IMR-90 (cell line): ENCODE measurements at regions not wholly inside any gene's neighbourhood (a gene's known extent, or its start where the extent isn't known, plus 50 kb on each side); places are given as distances from the start of the nearest gene placed in this dataset.

Experiments
- ATAC-seq: fragments of 200-7000 bp; cut with Tn5 transposase; 2 replicates; pipeline ENCODE4 v1.9.1; 2020; ENCODE audit warnings: low read depth, mild to moderate bottlenecking, moderate library complexity
- BruUV-seq: library from RNA; stranded (reverse); fragments of 400-500 nt; replicated peaks from 2 replicates; lab custom pipeline; 2021; lab: Mats Ljungman, UMichigan
- CTCF ChIA-PET: fragments of 300-600 bp; formaldehyde crosslinking; extraction: SDS; loops from one replicate; lab custom pipeline; 2021; ENCODE audit warnings: antibody characterized with exemption; lab: Yijun Ruan, JAX
- POLR2A ChIA-PET: fragments of 300-600 bp; sonication (Branson Sonifier 250); formaldehyde crosslinking; loops from one replicate; lab custom pipeline; 2022; ENCODE audit warnings: antibody characterized with exemption; ENCODE audit not compliant: unreplicated experiment; lab: Charles Lee
- DNase-seq: peaks from one replicate; pipeline ENCODE4 v3.0.0; 2013
- H2AFZ ChIP-seq: replicated peaks from 2 replicates; pipeline ENCODE3; 2013; ENCODE audit warnings: low read length, mild to moderate bottlenecking; ENCODE audit not compliant: poor library complexity
- H2AK5ac ChIP-seq: 2 replicates; pipeline ENCODE4 v1.6.1; 2013; ENCODE audit warnings: low read depth, low read length, inconsistent platforms
- H2AK9ac ChIP-seq: replicated peaks from 2 replicates; pipeline ENCODE3; 2013; ENCODE audit warnings: mild to moderate bottlenecking, low read depth, low read length, moderate library complexity; ENCODE audit not compliant: poor library complexity
- H2BK120ac ChIP-seq: 2 replicates; pipeline ENCODE4 v1.6.1; 2013; ENCODE audit warnings: low read depth, low read length, inconsistent platforms
- H2BK15ac ChIP-seq: 3 replicates; pipeline ENCODE4 v1.6.1; 2013; ENCODE audit warnings: low read depth, low read length, inconsistent platforms
- H2BK20ac ChIP-seq: 2 replicates; pipeline ENCODE4 v1.6.1; 2013; ENCODE audit warnings: low read depth, mild to moderate bottlenecking, inconsistent platforms, low read length, moderate library complexity
- H2BK5ac ChIP-seq: 2 replicates; pipeline ENCODE4 v1.6.1; 2013; ENCODE audit warnings: mild to moderate bottlenecking, low read depth, low read length, inconsistent platforms; ENCODE audit not compliant: poor library complexity, severe bottlenecking
- H3K14ac ChIP-seq: replicated peaks from 2 replicates; pipeline ENCODE4 v1.6.1; 2013; ENCODE audit warnings: low read depth, low read length, inconsistent platforms
- H3K18ac ChIP-seq: 2 replicates; pipeline ENCODE4 v1.6.1; 2013; ENCODE audit warnings: low read depth, low read length, control low read depth
- H3K23ac ChIP-seq: 2 replicates; pipeline ENCODE4 v1.6.1; 2013; ENCODE audit warnings: low read depth, low read length, inconsistent platforms
- H3K27ac ChIP-seq: 2 replicates; pipeline ENCODE4 v1.5.1; 2013; ENCODE audit warnings: mild to moderate bottlenecking, control low read depth, low read length; ENCODE audit not compliant: insufficient read depth
- H3K27me3 ChIP-seq: 2 replicates; pipeline ENCODE4 v1.6.1; 2013; ENCODE audit warnings: low read length; ENCODE audit not compliant: control insufficient read depth, insufficient read depth
- H3K36me3 ChIP-seq: 2 replicates; pipeline ENCODE4 v1.6.1; 2013; ENCODE audit warnings: low read length, mixed read lengths; ENCODE audit not compliant: control insufficient read depth, insufficient read depth
- H3K4ac ChIP-seq: 2 replicates; pipeline ENCODE4 v1.6.1; 2013; ENCODE audit warnings: low read depth, low read length, inconsistent platforms
- H3K4me1 ChIP-seq: 2 replicates; pipeline ENCODE4 v1.6.1; 2013; ENCODE audit warnings: low read length, mixed read lengths; ENCODE audit not compliant: control insufficient read depth, insufficient read depth
- H3K4me2 ChIP-seq: 2 replicates; pipeline ENCODE4 v1.6.1; 2013; ENCODE audit warnings: low read depth, mild to moderate bottlenecking, control low read depth, low read length, moderate library complexity
- H3K4me3 ChIP-seq: 2 replicates; pipeline ENCODE4 v1.5.1; 2013; ENCODE audit warnings: low read depth, mild to moderate bottlenecking, control low read depth, low read length, moderate library complexity; ENCODE audit not compliant: insufficient read depth
- H3K56ac ChIP-seq: 2 replicates; pipeline ENCODE4 v1.6.1; 2013; ENCODE audit warnings: low read length, inconsistent platforms; ENCODE audit not compliant: insufficient read depth; ENCODE audit errors: extremely low read depth
- H3K79me1 ChIP-seq, 2 experiments: 2 replicates each; pipeline ENCODE4 v1.6.1; 2013; ENCODE audit warnings: low read length in 2 of 2, inconsistent platforms in 1 of 2, low read depth in 1 of 2
- H3K9ac ChIP-seq: 2 replicates; pipeline ENCODE4 v1.6.1; 2013; ENCODE audit warnings: low read depth, low read length, control low read depth
- H3K9me1 ChIP-seq: 2 replicates; pipeline ENCODE4 v1.6.1; 2013; ENCODE audit warnings: low read length, inconsistent platforms; ENCODE audit not compliant: insufficient read depth
- H3K9me3 ChIP-seq: 2 replicates; pipeline ENCODE4 v1.6.1; 2013; ENCODE audit warnings: low read length; ENCODE audit not compliant: control insufficient read depth, insufficient read depth
- H4K20me1 ChIP-seq: 2 replicates; pipeline ENCODE4 v1.6.1; 2013; ENCODE audit warnings: low read length, inconsistent platforms; ENCODE audit not compliant: insufficient read depth
- H4K5ac ChIP-seq: 2 replicates; pipeline ENCODE4 v1.6.1; 2013; ENCODE audit warnings: mild to moderate bottlenecking, low read depth, low read length, control low read depth
- H4K8ac ChIP-seq, 2 experiments: 2 replicates each; pipeline ENCODE4 v1.6.1; 2013; ENCODE audit warnings: low read depth in 2 of 2, low read length in 2 of 2, control low read depth in 1 of 2, inconsistent platforms in 1 of 2
- H4K91ac ChIP-seq: 2 replicates; pipeline ENCODE4 v1.6.1; 2013; ENCODE audit warnings: low read depth, low read length, inconsistent platforms; ENCODE audit not compliant: insufficient read depth
- CEBPB ChIP-seq: IDR thresholded peaks from 2 replicates; pipeline ENCODE4 v1.6.1; 2012; ENCODE audit warnings: low read depth, low read length, improper control_type of control experiment
- CHD1 ChIP-seq: IDR thresholded peaks from 2 replicates; pipeline ENCODE4 v1.6.1; 2012; ENCODE audit warnings: low read depth, low read length, improper control_type of control experiment
- CTCF ChIP-seq: conservative IDR thresholded peaks from 2 replicates; pipeline ENCODE4 v1.5.1; 2012; ENCODE audit warnings: mild to moderate bottlenecking, low read depth, low read length, improper control_type of control experiment
- FOS ChIP-seq: fragments of 150-350 bp; IDR thresholded peaks from 2 replicates; pipeline ENCODE4 v1.6.1; 2016; ENCODE audit warnings: low read depth, low read length
- MAFK ChIP-seq: IDR thresholded peaks from 2 replicates; pipeline ENCODE4 v1.6.1; 2012; ENCODE audit warnings: low read depth, low read length, improper control_type of control experiment
- MXI1 ChIP-seq: IDR thresholded peaks from 2 replicates; pipeline ENCODE4 v1.6.1; 2012; ENCODE audit warnings: low read depth, mild to moderate bottlenecking, low read length, moderate library complexity, borderline replicate concordance
- NFE2L2 ChIP-seq: fragments of 150-350 bp; IDR thresholded peaks from 2 replicates; pipeline ENCODE4 v1.6.1; 2016; ENCODE audit warnings: low read depth, mild to moderate bottlenecking, low read length
- POLR2A ChIP-seq: IDR thresholded peaks from 2 replicates; pipeline ENCODE4 v1.6.1; 2012; ENCODE audit warnings: mild to moderate bottlenecking, low read depth, low read length
- RAD21 ChIP-seq: IDR thresholded peaks from 2 replicates; pipeline ENCODE4 v1.6.1; 2012; ENCODE audit warnings: low read length, improper control_type of control experiment
- RCOR1 ChIP-seq: IDR thresholded peaks from 2 replicates; pipeline ENCODE4 v1.6.1; 2012; ENCODE audit warnings: mild to moderate bottlenecking, low read length, improper control_type of control experiment; ENCODE audit not compliant: insufficient replicate concordance
- RFX5 ChIP-seq: IDR thresholded peaks from 2 replicates; pipeline ENCODE4 v1.8.0; 2012; ENCODE audit warnings: low read depth, mild to moderate bottlenecking, low read length, moderate library complexity
- WGBS, 2 experiments: methylation state at CpG; one replicate each; pipeline versions ENCODE4 v1.1.5 to v1.1.7; 2013; ENCODE audit warnings: missing lambda C conversion rate in 2 of 2; ENCODE audit not compliant: insufficient read length in 1 of 2; ENCODE audit errors: extremely low coverage in 2 of 2; 5-methylcytosine and 5-hydroxymethylcytosine counted together
- dilution Hi-C: fragments of 300-500 bp; cut with HindIII; formaldehyde crosslinking; loops from one replicate; pipeline ENCODE4 v1.14.3; 2018; ENCODE audit warnings: low sequenced_read_pairs; ENCODE audit not compliant: unreplicated experiment
- in situ Hi-C: fragments of 300-500 bp; cut with MboI; formaldehyde crosslinking; loops from 3 replicates; pipeline ENCODE4 v1.14.3; 2019; ENCODE audit warnings: low sequenced_read_pairs, inconsistent platforms, mixed read lengths
- intact Hi-C: fragments of 100-400 bp; cut with micrococcal nuclease; formaldehyde crosslinking; loops from 2 replicates; pipeline ENCODE4 v1.10.0; 2022
- TF ChIP-seq, protein P1 (sequence below): fragments of 150-350 bp; IDR thresholded peaks from 2 replicates; pipeline ENCODE4 v1.6.1; 2016; ENCODE audit warnings: low read depth, mild to moderate bottlenecking, low read length, moderate library complexity, borderline replicate concordance
- TF ChIP-seq, protein P2 (sequence below): fragments of 150-350 bp; IDR thresholded peaks from 2 replicates; pipeline ENCODE4 v1.6.1; 2017; ENCODE audit warnings: mild to moderate bottlenecking, antibody characterized with exemption, low read length, low read depth

DNA sequence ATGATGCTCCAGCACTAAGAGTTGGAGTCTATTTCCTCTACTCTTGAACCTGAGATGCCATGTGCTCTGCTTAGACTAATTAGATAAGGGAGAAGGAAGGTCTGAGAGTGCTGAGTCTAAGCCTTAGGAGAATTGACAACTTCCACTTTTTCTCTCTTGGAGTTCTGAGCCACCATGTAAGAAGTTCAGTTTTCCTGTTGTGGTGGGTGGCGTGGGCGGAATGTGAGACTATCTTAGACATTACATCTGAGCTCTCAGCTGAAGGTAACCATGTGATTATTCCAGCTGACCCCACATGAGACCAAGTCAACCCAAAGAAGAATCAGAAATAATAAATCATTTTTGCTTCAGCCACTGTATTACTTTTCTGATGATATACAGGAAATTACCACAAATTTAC, 404.5 kb upstream of the LRRC7 start:
- Histone ChIP-seq H3K4me1 (no peaks in the 10 kb centered on the region), H3K27ac (no peak overlapping the region), H3K4ac (no peak overlapping the region), H3K56ac (no peak overlapping the region), H3K36me3 (no peaks in the 10 kb centered on the region), H2AK9ac (no peak overlapping the region), H4K91ac (no peak overlapping the region), H4K8ac (no peak overlapping the region), H2AK5ac (no peak overlapping the region), H3K9me1 (no peaks in the 10 kb centered on the region), H2AFZ (no peak overlapping the region), H3K27me3 (no peaks in the 10 kb centered on the region), H2BK5ac (no peak overlapping the region), H3K9me3 (peaks cover 2% of the 10 kb centered on the region; the same call in 1 of the 2 replicates), H3K18ac (no peak overlapping the region), H3K4me2 (no peak overlapping the region), H3K23ac (no peak overlapping the region), H4K5ac (no peak overlapping the region), H3K9ac (no peak overlapping the region), H3K4me3 (no peak overlapping the region), H4K20me1 (no peaks in the 10 kb centered on the region), H3K14ac (no peak overlapping the region), H2BK120ac (no peak overlapping the region), H2BK20ac (no peak overlapping the region), H3K79me1 (no peaks in the 10 kb centered on the region), H2BK15ac (no peak overlapping the region)
- dilution Hi-C loops = no loop called here
- TF ChIP-seq POLR2A = no peak
- no peak for TF ChIP-seq CHD1
- TF ChIP-seq MXI1 = no peak
- no peak for TF ChIP-seq RFX5
- TF ChIP-seq RCOR1 = no peak
- no peak for TF ChIP-seq CTCF
- TF ChIP-seq CEBPB = no peak
- TF ChIP-seq FOS = no peak
- no peak for TF ChIP-seq NFE2L2
- TF ChIP-seq, protein P1, sequence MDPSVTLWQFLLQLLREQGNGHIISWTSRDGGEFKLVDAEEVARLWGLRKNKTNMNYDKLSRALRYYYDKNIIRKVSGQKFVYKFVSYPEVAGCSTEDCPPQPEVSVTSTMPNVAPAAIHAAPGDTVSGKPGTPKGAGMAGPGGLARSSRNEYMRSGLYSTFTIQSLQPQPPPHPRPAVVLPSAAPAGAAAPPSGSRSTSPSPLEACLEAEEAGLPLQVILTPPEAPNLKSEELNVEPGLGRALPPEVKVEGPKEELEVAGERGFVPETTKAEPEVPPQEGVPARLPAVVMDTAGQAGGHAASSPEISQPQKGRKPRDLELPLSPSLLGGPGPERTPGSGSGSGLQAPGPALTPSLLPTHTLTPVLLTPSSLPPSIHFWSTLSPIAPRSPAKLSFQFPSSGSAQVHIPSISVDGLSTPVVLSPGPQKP = no peak
- TF ChIP-seq MAFK = no peak
- TF ChIP-seq, protein P2, sequence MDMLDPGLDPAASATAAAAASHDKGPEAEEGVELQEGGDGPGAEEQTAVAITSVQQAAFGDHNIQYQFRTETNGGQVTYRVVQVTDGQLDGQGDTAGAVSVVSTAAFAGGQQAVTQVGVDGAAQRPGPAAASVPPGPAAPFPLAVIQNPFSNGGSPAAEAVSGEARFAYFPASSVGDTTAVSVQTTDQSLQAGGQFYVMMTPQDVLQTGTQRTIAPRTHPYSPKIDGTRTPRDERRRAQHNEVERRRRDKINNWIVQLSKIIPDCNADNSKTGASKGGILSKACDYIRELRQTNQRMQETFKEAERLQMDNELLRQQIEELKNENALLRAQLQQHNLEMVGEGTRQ = no peak
- no peak for TF ChIP-seq RAD21
- ChIA-PET POLR2A (no interaction called here), CTCF (no interaction called here)
- in situ Hi-C loops = no loop called here
- intact Hi-C loops = no loop called here
- DNase-seq = no peak
- no CpG with 5 or more reads among the region's 2 CpGs for WGBS, 2 experiments
- no peak for ATAC-seq
- no TSS peak for BruUV-seq
